NCI-H345 (cell line): ENCODE measurements at regions not wholly inside any gene's neighbourhood (a gene's known extent, or its start where the extent isn't known, plus 50 kb on each side); places are given as distances from the start of the nearest gene placed in this dataset.

Experiments used
- DNase-seq: peaks from one replicate; lab custom pipeline; 2025; lab: John Stamatoyannopoulos, UW

DNA sequence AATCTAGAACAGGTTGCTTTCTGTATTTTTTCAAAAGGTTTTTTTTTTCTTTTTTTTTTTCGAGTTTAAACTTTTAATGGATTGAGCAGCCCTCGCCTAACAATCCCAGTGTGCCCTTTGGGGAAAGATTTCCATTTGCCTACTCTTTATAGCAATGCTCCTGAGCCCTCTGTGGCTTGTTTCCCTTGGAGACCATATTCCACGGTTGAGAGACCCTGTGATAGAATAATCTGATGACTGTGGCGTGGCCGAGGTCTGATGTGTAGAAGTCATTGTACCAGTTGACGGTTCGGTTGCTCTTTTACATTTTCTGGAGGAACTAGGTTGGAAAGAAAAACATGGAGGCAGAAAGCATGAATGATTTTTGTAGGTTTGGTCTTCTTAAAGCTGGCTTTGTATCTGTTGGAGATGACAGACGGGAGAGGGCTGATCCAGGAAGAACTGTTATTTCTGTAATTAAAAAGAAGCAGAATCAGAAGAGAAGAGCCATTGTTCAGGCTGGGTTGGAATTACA lies 305.7 kb upstream of the NRIP1 start:
- DNase-seq, result no peak

DNA sequence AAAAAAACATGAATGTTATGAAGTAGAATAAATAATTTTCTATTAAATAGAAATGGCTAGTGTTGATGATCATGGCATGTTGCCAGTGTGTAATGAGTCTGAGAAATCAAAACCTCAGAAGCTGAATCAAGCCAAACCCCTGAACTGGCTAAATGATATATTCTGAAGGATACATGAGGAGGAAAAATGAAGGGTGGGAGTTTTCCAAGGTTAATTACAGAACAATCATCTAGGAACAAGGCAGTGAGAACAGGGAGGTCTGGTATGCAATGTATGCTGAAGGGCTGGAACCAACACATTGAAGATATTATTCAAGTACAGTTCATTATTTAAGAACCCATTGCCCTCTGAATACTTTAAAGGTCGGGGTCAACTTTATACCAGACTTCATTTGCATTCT lies 309.1 kb upstream of the NRIP1 start:
- no peak for DNase-seq

DNA sequence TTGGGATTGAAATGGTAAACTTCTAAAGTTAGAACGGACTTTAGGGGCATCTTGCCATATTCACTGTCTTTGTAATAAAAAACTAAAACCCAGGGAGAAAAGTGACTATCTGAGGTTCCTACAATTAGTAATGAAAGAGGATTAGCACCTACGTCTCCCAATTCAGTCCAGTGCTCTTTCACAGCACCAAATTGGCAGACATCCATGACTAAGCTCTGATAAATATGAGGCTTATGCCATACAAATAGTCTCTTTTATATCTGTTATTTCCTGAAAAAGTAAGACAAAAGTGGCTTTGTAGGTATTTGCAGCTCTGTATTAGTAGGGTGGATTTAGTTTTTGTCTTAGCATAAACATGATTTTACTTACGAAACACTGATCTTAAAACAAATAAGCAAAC lies 315.0 kb upstream of the NRIP1 start:
- DNase-seq, result no peak

DNA sequence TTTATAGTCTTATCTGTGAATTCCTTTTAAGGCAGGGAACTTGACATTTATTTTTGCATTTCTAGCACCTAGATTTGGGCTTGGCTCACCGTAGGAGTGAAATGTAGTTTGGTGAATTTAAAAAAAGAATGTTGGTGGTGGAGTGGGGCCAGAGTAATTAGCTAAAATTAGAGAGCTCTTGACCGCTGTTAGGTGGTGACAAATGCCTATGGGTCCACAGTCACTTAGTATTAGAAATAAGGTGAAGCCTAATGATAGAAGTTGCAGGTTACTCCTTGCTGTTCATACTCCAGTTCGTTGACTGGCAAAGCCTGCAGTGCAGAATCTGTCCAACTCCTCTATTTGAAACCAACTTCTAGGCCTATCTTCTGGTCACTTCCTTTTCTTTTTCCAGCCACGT lies 318.8 kb upstream of the NRIP1 start:
- DNase-seq, result no peak

DNA sequence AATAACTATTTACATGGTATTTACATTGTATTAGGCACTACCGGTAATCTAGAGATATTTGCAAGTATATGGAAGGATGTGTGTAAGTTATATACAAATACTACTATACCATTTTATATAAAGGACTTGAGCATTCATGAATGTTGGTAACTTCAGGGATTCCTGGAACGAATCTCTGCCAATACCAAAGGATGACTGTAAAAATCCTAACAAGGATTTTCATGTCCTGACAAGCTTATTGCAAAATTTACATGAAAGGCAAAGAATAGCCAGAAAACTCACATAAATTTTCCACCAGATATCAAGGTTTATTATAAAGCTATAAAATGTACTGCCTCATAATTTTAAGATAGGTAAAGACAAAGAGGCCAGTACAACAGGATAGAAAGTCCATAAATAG lies 325.2 kb upstream of the NRIP1 start:
- no peak for DNase-seq

DNA sequence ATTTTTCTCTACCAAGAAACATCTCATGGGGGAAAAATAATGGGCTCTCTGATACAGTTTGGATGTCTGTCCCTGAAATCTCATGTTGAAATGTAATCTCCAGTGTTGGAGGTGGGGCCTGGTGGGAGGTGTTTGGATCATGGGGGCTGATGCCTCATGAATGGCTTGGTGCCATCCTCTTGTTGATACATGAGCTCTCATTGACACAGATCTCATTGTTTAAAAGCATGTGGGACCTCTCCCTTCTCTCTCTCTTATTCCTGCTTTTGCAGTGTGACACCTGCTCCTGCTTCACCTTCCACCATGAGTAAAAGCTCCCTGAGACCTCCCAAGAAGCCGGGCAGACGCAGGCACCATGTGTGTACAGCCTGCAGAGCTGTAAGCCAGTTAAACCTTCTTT lies 332.5 kb upstream of the NRIP1 start:
- DNase-seq, result no peak

DNA sequence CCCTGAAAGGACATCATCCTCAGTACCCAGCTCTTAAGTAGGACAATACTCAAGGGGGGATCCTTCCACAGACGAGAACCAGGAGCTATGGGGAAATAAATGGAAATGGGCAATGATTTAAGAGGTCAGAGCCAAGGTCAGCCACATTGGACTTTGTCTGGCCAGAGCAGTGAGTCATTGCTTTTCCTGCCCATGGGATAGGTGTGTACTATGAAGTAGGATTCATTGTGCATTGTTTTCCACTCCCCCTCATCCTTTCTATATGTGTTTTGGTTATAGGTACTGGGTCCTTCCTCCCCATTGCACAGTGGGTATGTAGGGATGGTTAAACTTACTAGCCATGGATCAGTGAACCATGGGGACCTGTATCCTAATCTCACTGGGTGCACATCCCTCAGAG lies 328.9 kb upstream of the USP25 start:
- no peak for DNase-seq

DNA sequence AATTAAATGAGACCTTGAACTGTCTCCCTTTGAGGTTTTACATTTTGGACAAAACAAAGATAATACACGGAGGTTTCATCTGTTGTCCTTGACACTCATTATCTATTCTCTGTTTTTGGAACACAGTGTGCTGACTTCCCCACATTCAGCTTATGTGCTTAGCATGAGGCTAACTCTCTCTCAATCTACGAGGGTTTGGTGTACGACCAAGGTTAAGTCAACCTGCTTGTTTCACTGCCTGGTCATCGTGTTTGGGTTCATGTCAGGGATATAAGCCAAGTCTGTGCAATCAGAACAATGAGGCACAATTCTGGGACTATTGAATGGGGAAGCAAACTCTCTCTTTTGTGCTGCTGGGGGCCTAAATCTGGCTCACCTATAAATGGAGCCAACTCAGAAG lies 328.5 kb upstream of the USP25 start:
- DNase-seq, result no peak

DNA sequence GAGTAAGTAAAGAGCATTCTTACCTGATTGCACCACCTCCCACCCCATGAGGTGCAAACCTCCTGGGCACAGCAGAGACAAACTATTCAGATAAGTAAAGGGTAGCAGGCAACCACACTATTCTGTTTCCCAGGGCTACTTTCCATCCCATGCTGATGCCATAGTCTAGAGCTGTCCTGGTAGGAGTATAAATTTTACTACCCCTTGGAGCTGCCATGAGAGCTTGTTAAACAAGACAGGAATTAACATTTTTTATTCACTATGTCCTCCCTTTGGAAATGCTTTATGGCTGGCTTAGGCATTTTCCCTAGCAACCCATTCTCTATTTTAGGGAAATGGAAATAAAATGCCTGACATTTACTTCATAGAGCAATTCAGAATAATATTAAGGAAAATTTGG lies 324.6 kb upstream of the USP25 start:
- DNase-seq, result no peak

DNA sequence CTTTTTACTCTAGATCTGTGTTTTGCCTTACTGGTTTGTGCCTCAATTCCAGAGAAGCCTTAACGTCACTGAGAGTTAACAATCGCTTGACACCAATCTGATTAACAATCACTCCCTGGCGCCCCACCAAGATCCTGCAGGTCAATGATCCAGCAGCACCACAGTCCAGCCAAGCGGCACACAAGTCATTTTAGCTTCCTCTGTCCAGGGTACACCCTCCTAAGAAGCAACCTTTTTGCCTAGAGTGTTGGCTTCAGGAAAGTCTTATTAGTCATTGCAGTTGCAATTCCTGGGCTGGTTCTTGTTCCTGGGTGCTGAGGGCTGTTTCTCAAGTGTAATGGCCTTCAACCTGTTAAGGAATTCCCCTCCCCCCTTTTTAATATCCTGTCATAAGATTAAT lies 323.0 kb upstream of the USP25 start:
- DNase-seq, result no peak

DNA sequence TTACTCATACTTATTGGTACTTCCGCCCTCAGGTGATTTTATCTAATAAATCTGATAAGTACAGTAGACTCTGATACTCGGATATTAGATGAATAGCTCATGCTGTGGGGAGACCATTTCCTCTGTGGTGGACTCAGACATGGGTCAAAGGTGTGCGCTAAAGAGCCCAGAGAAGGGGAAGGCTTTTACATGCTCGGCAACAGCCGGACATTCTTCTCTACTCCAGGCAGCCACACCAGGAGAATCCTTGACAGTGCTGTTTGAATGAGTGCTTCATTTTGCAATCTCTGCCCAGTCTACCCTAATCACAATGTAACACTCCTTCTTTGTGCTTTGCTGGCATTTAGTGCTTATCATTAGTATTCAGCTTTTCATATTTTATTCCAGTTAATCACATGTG lies 322.2 kb upstream of the USP25 start:
- DNase-seq, result no peak

DNA sequence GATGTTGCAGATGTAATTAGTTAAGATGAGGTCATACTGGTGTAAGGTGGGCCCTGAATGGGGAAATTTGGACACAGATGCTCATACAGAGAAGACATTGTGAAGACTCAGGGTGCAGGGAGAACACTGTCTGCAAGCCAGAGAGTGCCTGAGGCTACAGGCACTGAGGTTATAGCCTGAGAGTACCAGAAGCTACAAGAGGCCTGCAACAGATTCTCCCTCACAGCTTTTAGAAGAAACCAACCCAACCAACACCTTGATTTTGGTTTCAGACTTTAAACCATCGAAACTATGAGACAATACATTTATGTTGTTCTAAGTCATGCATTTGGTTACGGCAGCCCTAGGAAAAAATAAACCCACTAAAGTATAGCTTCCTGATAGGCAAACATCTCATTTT lies 321.7 kb upstream of the USP25 start:
- no peak for DNase-seq

DNA sequence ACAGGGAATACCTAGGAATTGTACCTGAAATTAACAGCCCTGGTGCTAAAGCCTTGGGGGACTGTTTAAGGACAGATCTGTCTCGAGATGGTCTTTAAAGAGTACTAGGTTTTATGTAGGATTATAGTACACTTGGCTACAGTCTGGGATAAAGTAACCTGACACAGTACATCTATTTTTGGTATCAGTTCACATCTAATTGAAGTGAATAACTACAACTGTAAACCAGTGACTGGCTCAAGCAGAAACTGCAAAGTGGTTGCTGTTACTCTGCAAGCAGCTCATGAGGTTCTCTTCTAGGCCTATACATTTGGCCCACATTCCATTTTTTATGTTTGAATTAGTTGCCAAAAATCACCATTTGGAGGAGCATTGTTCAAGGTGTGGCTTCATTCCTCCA lies 320.8 kb upstream of the USP25 start:
- no peak for DNase-seq

DNA sequence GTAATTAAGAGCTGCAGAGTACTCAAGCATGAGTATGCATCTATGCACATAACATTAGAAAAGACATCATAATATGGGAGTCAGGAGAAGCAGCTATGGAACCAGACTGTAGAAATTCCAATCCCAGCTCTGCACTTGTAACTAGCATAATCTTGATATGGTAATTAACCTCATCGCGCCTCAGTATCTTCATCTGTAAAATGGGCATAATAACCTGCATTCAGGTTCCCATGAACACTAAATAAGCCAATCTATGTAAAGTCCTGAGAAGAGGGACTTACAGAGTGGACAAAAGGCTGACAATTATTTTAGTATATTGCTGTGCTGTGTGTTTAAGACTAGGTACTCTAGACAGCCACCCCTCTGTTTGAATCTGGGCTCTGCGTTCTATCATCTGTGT lies 318.9 kb upstream of the USP25 start:
- no peak for DNase-seq

DNA sequence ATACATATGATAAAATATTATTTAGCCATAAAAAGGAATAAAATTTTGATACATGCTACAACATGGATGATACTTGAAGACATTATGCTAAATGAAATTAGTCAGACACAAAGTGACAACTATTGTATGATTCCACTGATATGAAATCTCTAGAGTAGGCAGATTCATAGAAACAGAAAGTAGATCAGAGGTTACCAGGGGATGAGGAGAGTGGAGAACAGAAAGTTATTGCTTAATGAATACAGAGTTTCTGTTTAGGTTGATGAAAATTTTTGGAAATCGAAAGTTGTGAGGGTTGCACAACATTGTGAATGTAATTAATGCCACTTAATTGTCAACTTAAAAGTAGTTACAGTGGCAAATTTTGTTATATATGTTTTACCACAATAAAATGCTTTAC lies 315.7 kb upstream of the USP25 start:
- no peak for DNase-seq

DNA sequence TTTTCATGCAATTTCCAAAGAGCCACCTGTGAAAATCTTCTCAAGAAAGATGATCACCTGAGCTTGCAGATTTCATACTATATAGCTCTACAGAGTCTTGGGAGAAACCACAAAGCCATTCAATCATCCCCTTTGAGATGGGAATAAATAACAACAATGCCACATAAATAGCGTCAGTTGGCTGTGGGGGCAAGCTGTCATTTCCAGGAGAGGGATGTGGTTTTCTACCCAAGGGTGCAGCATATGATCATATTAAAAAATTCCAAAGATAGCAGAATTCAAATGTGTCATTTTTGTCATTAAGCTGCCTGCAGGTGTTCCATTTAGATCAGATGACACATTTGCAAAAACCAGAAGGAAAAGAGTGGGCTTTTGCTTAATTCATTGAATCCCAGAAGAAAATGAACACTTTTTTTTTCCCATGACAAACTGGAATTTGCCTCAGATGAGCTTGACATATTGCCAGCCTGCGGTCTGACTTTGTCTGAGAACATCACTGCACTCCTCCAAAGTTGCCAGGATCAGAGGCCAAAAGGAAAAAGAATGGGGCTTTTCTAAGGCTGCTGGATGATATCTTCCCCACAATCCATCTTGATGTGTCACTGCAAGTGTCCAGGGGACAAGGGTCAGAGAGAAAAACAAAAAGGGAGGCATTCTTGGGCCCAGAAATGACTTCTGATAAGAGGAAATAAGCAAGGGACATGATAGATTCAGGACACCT lies 314.1 kb upstream of the USP25 start:
- no peak for DNase-seq

DNA sequence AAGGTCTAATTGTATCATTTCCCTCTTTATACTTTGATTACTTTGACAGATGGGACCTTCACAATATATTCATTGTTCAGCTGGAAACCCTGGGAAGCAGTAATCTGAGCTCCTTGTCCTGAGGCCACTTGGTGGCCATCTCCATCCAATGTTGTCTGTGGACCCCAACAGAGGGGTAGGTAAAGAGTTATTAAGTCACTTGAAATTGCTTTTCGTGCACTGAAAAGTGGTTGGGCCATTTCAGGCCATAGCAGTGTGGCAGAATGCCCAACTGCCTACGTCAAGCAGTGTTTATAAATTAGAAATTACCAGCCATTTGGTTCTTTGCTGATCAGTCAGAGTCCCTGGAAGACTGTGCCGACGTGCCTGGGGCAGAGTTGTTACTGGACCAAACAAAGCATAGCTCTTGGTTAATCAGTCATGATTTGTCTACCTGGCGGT lies 308.3 kb upstream of the USP25 start:
- DNase-seq, result no peak

DNA sequence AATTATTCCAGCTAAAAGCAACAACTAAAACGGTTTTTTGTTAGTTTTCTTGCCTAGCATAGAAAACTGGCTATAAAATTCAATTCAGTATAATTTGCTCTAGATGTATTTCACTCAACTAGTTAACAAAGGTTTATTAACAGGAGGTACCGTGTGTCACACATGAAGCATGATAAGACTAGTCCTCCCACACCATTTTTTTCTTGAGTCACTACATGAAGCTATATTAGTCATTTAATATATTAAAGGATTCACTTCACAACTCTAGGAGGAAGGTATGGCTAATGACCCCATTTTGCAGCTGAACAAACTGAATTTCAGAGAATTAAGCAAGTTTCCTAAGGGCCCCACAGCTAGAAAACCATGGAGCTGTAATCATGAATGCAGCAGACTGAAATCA lies 307.8 kb upstream of the USP25 start:
- no peak for DNase-seq

DNA sequence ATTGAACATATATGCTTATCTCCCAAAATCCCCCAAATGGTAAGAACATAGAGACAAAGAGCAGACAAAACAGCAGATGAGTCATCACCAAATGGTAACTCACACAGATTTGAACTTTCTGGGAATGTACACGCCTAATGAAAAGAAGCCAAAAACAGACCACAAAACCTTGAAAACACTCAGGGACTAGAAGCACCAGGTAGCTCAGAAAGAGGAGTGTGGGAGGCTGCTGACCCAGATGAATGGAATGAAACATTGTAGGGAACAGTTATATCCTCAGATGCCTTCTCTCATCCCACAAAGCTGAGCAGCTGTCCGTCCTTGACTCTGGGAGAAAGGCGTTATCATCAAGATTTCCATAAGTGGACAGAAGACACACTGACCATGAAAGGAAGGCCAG lies 307.0 kb upstream of the USP25 start:
- no peak for DNase-seq

DNA sequence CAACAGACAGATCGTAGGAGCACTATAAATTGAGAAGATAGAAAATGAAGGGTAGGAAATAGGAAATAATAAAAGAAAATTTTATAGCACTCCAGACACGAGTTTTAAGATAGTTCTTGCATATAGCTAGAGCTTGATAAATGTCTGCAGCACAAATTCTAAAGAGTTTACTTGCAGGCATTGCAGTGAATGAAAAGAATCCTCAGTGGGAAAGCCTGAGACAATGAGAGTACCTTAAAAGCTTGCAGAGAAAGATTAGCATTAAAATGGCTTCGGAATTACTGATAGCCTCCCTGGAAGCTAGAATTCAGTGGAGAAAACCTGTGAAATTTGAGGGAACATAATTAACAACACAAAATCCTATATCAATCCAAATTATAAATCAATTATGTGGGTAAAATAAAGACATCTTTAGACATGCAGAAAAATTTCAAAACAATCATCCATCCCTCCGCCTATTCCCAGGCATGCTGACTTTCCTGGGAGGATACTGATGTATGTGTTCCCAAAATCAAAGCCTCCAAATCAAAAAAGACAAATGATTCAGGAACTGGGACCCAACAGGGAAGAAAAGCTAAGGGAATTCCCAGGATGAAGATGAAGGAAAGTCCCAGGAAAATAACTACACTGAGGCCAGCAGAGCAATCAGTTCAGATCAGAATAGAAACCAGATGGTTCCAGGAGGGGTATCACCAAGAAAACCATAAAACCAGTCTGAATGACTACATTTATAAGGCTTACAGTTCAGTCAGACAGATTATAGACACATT lies 305.9 kb upstream of the USP25 start:
- no peak for DNase-seq

DNA sequence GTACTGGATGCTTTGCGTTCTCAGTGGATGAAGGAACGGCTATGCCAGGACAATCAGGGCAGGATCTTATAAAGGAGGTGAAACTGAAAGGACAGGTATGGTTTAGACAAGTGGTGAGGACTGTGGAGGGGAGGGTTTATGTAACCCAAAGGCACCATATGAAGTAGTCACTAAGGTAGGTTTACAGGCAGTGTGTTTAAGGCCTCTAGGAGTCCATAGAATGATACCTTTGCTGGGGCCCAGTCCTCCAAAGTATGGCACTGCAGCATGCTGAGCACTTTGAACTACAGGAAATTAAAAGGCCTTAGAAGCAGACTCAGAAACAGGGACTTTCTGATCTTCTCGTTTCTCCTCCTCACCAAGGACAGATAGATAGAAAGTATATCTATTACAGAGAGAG lies 304.7 kb upstream of the USP25 start:
- DNase-seq, result no peak

DNA sequence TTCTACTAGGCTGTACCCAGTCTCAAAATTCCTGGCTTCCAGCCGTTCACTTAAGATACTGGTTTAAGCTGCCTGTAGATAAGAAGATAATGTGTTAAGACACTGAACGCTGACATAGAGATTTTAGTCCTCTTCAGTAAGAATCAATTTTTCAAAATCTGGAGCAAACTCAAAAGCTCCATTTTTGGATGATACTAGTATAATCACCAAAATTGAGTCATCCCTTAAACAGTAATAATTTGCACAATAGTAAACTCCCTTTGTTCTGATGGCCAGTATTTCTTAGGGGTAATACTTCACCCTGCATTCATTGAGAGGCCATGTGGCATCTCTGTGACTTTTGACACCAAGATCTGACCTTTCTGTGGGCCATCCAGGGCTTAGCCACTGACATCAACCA lies 299.8 kb upstream of the USP25 start:
- DNase-seq, result no peak

DNA sequence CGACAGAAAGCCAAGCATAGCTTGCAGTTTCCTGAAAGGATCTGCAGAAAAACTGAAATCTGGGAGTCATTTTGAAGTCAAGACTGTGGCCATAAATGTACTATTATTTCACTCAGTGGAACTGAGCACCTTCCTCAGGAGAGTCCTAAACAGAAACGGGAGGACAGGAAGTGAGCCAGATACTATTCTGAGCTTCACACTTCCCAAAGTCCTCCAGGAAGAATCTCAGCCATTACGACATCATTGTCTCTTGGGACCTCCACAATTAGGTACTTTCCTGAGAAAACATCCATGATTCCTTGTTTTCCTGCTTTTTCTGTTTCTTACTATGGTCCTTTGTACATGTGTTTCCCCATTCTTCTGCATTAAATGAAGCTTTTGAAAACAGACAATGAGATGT lies 299.2 kb upstream of the USP25 start:
- no peak for DNase-seq

DNA sequence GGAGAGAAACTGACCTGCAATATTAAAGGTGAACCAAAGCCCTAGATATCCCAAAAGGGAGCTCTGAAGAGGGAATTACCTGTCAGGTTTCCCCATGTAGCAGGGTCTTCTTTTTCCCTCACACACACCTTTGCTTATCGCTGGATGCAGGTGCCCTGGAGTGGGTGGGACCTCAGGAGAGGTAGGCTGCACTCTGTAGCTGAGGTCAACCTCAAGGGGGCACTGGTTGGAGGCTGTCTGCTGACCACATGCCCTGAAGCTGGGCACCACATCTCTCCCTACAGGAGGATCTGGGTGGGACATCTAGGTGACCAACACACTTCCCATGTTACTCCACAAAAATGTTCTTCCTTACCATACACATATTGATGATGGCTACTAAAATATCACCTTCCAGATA lies 298.7 kb upstream of the USP25 start:
- DNase-seq, result no peak
